Posterior cingulate gyrus (tissue), 11 donors: ENCODE measurements at regions not wholly inside any gene's neighbourhood (a gene's known extent, or its start where the extent isn't known, plus 50 kb on each side); places are given as distances from the start of the nearest gene placed in this dataset.
"Not testable (repeated sequence)": the region's sequence is repeated elsewhere in the genome, so short reads cannot be mapped to it uniquely, and the experiment has no call there.

Experiments
- DNase-seq, 10 donors: peaks; one replicate each; pipeline versions ENCODE4 v3.0.0 to v3.0.0-alpha.2; 2020 to 2021; ENCODE audit warnings: mixed read lengths in 3 of 10
- intact Hi-C: fragments of 100-400 bp; cut with DNase I; formaldehyde crosslinking; loops from one replicate; pipeline ENCODE4 v1.15.1; 2023

DNA sequence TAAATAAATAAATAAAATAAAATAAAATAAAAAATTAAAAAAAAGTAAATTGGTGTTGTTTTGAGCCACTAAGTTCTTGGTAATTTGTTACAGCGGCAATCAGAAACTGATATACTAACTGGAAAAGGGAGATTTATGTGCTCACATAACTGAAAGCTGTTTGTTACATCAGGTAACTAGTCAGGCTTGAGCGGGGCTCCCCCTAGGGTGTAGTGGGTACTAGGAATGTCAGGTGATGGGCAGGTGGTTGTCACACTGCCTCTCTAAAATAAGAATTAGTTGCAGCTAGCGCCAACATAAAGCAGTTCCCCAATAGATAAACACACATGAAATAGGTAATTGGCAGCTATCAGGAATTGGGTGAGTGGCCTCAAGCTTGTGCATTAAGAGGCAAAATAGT is 1336.9 kb downstream of the XPNPEP1 start:
- DNase-seq = no peak
- intact Hi-C loops = no loop called here

DNA sequence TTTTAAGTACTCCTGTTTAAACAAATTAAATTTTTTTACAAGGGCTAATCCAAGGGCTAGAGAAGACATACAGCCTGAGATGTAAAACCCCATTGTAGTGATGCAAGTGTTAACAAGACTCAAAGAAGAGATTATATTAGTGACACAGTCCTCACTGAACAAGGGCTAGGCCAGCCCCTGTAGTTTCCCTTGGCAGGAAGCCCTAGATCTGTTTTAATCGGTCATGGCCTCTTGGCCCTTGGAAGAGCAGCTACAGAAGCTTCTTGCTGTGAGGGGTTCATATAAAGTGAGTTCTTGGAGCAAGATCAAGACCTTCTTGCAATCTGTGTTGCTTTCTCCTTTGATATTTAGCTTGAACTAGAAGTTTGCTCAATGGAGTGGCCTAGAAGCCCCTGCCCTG is 1339.4 kb downstream of the XPNPEP1 start:
- intact Hi-C loops = no loop called here
- DNase-seq = no peak

DNA sequence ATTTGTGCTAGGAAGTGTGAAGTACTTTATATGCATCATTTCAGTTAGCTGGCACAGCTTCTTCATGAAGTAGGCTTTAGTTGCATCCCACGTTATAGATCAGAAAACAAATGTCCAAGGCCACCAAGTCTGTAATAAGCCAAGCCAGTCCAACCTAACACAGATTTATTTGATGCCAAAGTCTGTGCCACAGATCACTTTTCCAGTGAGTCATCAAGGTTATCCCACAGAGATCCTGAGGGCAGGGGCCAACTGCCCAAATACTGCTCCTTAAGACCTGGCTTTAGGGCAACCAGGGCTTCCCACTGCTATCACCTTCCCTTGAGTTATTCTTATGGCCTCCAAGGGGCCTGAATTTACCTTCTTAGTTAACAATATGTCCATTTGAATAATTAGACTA is 1340.4 kb downstream of the XPNPEP1 start:
- no peak for DNase-seq
- intact Hi-C loops = no loop called here

DNA sequence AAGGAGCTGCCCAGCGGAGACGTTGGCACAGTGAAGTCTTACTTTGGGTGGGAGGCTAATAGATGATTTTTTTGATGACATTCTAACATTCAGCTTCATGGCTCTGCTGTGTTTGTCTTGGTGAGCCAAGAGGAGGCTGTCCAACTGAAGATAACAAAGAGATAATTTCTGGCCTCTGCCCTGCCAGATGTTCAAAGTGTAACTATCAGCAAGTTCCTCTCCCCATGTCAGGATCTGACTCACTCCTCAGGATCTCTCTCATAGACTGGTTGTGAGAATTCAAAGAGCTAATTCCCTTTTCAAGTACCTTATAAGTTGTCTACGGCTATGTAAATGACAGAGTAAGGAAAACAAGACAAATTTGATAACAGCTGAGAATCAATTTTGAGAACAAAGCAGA is 1340.9 kb downstream of the XPNPEP1 start:
- intact Hi-C loops = no loop called here
- DNase-seq = no peak

DNA sequence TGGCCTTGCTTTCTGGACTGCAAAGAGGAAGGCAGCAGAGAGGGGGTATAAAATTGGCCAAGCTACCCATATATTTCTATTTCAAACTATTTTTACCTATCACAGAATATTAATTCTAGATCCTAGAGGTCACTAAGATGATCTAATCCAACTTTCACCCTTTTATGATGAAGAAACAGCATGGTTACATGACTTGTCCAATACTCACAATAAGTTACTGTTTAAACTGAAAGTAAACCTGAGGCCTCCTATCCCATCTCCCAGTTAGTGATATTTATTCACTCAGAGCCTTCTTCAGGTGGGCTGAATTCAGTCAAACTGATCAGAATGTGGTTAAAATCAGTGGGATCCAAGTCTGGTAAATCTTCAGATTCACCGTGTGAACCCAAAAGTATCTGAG is 1345.1 kb downstream of the XPNPEP1 start:
- no peak for DNase-seq
- intact Hi-C loops = no loop called here

DNA sequence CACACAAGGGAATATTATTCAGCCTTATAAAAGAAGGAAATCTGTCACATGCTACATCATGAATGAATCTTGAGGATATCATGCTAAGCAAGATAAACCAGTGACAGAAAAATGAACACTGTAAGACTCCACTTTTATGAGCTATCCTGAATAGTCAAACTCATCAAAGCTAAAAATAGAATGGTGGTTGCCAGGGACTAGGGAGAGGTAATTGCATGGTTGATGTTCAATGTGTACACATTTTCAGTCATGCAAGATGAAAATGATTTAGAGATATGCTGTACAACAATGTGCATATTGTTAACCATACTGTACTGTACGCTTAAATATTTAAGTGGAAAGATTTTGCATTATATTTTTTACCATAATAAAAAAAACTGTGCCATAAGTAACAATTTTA is 1349.1 kb downstream of the XPNPEP1 start:
- intact Hi-C loops = no loop called here
- no peak for DNase-seq

DNA sequence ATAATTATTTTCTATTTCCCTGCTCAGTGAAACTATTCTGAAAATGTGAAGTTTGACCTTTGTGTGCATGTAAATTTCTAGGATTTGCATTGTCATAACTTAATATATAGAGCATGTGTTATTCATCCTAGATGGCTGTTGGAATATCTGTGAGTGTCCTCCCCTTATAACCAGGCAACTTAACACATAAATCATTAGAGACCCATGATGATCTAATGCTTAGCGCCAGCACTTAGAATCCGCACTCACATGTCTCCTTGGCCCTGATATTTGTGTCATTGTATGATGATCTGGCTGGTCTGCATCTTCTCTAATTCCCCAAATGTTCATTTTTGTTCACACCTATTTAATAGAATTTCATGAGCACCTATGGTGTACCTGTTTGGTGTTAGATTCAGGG is 1354.5 kb downstream of the XPNPEP1 start:
- intact Hi-C loops = no loop called here
- DNase-seq = no peak

DNA sequence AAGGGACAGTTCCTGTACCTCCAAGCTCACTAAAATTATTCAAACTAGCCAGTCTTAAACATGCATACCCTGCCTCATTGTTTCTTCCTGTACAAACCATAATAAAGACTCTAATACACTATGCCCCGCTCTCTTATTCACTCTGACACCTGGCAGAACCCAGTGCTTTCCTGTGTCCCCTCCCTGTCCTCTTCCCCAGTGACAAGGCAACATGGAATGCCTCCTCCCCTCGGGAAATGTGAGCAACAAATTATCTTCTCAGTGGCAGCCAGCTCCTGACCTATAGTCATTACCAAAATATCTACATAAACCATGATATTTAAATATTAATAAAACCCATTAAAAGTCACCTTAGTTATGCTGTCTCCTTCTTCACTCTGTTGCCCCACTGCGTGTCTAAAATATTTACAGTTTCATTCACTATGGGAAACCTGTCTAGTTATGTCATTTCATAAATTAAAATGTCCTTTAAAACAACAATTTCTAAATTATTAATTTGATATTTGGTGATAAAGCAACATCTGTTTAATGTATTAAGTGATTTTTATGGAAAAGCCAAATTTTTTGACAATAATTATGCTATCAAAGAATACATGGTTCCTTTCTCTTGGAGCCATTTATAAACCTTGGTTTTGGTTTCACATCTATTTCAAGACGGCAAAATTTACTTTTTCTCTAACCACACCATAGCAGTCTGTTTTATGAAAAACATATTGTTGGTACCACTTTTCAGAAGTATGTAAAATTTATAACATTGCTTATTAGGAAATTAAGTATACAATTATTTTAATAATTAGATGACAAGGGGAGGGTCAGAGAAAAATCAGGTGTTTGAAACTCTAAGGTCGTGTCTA is 1355.2 kb downstream of the XPNPEP1 start:
- DNase-seq = no peak
- intact Hi-C loops = no loop called here

DNA sequence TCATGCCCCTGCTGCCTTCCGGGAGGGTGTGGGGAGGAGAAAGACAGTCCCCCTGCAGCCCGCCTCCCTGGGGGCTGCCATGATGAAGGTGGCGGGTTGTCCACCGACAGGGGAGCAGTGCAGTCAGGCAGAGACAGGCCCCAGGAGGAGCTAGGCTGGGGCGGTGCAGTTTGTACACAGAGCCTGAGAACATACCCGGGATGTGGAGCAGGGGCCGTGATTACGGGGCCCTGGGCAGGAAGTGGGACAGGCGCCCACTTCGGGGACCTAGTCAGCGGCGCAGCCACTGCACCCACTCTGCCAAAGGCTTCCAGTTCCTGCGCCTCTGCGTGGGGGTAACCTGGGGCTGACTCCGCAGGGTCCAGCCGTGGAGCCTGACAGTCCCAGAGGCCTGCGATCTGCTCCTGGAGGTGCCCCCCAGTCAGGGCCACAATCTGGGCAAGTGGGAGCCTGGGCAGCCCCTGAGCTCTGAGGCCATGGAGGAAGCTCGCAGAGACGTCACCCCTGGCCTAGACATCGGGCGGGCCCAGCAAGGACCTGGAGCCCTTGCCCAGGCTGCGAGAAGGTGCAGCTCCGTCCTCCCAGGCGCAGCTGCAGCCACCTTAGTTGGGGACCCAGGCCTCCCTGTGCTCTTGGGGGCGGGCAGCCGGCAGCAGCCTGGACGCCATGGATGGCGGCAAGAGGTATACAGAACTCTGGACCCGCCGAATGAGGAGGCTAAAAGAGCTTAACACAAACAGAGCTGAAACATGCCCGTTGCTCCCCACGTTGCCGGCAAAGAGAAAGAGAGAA is 1356.8 kb downstream of the XPNPEP1 start:
- peak in 1 of 10 donors; percentile 73 for DNase-seq
- intact Hi-C loops = no loop called here

DNA sequence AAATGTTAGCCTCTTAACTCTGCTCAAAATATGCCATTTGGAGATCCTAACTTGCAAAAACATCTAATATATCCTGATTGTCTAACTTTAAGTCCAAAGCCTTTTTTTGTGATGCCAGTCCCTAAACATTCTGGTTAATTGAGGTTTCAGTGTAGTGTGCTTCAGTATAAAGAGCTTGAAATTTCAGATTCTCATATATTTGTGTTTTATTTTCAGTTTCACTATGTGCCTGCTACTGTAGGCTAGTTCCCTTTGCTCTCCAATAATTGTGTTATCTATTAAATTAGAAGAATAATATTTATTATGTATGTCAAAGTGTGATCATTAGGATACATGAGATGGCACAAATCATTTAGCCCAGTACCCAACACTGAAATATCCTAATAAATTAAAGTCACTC is 1361.2 kb downstream of the XPNPEP1 start:
- DNase-seq = no peak
- intact Hi-C loops = no loop called here

DNA sequence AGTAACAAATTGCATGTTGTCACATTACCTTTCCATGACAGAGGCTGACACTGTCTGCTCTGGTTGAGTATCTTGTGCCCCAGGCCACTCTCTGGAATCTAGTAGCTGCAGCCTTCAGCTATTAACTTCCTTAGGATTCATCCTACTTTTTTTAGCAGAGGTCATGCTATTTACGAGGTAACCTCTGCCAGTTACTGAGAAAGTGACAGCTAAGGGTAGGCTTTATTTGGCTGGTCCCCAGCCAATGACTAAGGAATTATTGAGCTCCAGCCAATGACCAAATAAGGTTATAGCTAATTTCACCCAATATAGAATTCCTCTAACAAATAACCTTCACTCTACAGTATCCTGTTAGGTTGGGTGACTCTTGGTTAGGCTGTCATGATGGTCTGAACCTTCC is 1361.7 kb downstream of the XPNPEP1 start:
- intact Hi-C loops = no loop called here
- DNase-seq = no peak

DNA sequence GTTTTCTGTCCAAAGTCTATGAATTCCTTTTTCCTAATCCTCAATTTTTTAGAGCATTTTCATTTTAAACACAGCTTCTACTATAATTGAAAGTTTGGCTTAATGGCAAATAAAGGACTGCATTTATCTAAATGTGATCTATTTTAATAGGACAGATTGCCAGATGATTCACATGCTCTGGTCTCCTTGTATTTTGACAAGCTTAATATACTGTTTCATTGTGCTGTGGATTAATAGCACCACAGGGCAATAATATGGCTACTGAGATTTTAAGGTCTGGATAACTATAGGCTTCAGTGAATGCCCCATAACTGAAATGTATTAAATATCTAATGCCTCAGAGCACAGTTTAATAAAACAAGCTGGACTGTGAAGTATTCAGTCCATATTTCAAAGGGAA is 1362.8 kb downstream of the XPNPEP1 start:
- no peak for DNase-seq
- intact Hi-C loops = no loop called here

DNA sequence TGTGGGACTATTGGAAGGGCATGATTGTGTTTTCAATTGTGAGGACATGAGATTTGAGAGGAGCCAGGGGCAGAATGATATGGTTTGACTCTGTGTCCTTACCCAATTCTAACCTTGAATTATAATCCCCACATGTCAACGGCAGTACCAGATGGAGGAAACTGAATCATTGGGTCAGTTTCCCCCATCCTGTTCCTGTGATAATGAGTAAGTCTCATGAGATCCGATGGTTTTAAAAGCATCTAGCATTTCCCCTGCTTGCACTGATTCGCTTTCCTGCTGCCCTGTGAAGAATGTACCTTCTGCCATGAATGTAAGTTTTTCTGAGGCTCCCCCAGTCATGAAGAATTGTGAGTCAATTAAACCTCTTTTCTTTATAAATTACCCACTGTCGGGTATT is 1367.1 kb downstream of the XPNPEP1 start:
- intact Hi-C loops = no loop called here
- DNase-seq = no peak

DNA sequence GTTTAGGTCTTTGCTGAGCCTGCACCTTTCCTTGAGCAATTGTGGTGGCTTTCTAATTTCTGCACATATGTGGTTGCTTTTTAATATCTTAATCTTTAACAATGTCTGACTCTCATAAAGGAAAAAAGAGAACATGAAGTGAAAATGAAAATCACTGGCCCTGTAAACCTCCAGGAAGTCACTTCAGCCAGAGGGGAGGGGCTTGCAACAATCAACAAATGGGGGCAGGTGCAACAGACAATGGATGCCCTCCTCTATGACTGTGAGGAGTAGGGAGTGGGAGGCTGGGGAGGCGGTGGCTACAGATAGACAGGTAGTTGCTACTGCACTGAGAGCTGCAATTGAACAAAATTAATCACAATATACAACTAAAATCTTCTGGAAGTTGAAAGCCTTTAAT is 1377.4 kb downstream of the XPNPEP1 start:
- DNase-seq = no peak
- intact Hi-C loops = no loop called here

DNA sequence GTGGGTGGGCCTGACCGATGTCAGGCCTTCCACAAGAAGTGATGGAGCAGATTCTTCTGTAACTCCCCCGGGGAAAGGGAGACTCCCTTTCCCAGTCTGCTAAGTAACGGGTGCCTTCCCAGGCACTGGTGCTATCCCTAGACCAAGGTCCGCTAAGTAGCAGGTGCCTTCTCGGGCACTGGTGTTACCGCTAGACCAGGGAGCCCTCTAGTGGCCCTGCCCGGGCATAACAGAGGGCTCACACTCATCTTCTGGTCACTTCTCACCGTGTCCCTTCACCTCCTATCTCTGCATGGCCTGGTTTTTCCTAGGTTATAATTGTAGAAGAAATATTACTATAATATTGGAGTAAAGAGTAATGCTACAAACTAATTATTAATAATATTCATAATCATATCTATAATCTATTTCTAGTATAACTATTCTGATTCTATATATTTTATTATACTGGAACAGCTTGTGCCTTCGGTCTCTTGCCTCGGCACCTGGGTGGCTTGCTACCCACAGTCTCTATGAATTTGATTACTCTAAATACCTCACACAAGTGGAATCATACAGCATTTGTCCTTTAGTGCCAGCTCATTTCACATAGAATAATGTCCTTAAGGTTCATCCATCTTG is 1378.7 kb downstream of the XPNPEP1 start:
- intact Hi-C loops = no loop called here
- DNase-seq = peak; percentile 35 to 95 (median 63)

DNA sequence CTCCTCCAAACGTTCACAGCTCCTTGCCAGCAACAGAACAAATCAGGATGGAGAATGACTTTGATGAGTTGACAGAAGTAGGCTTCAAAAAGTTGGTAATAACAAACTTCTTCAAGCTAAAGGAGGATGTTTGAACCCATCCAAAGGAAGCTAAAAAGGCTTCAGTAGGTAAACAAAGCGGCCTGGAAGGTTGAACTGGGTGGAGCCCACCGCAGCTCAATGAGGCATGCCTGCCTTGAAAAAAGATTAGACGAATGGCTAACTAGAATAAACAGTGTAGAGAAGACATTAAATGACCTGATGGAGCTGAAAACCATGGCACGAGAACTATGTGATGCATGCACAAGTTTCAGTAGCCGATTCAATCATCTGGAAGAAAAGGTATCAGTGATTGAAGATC is 1369.0 kb upstream of the SORCS1 start:
- intact Hi-C loops = not testable (repeated sequence)

DNA sequence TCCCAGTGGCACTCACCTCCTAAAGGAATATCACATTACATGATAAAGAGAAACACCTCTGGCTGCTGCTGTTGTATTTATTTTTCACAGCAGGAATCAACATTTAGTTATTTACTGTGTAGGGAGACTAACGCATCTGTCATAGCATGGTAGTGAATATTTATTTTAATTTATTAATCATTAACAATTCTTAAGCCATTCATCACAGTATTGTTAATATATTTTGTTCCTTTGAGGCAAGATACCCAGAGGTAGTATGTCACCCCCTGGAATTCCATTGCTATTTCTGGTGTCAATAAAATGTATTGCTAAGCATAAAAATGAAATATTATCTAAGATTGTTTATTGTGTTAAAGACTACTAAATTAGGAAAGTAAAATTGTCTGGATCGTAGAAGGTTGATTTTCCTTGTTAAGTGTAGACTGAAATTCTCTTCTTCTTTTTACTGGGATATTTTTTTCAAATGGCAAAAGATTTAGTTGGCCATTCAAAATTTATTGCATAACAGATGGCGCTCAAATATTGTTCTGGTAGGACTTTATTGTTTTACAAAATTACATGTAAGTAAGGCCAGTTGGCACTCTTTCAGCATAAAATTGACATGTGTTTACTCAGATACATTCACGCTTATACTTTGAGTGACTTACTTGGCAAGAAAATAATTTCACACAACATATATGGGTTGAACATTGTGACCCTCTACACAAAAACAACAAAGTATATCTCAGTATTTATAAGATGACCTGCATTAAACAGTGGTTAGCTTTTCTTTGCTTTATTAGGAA is 1358.7 kb upstream of the SORCS1 start:
- no peak for DNase-seq
- intact Hi-C loops = no loop called here

More for the DNA sequence above, 1369.0 kb upstream of the SORCS1 start:
- DNase-seq = not testable (repeated sequence)

DNA sequence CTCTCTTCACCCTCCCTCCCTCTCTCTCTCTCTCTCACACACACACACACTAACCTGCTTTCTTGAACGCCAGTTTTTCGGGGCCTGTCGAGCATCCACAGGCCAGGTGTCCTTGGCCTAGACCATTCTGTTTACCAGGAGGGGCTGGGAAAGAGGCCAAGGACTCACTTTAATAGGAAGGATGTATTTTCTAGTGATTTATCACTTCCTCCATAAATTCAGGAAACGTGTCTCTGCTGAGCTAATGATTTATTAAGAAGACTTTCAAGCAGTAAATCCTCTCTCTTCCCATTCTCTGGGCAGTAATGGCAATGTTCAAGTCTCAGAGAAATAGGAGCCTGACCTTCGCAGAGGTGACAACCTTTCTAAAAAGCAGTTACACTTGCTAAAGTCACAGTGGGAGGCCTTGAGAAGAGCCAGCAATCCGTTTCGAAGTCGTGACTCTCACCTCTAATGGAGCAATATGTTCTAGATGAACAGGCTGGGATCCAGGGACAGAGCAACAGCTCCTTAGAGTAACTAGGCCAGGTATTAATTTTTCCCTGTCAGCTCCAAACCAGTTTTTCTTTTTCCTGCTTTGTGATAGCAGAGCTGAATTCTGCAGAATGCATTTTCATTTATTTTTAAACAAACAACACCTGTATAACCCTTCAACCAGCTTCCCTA is 1357.5 kb upstream of the SORCS1 start:
- intact Hi-C loops = no loop called here
- DNase-seq = no peak

DNA sequence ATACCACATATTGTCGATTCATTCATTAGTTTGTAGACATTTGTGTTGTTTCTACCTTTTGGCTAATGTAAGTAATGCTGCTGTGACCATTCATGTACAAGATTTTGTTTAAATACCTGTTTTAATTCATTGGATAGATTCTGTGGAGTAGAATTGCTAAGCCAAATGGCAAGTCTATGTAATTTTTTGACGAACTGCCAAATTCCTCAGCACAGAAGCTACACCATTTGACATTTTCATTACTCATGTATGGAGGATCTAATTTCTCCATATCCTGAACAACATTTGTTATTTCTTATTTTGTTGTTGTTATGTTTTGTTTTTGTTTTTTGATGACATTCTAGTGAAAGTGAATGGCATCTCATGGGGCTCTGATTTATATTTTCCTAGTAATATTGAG is 1351.3 kb upstream of the SORCS1 start:
- intact Hi-C loops = no loop called here
- no peak for DNase-seq

DNA sequence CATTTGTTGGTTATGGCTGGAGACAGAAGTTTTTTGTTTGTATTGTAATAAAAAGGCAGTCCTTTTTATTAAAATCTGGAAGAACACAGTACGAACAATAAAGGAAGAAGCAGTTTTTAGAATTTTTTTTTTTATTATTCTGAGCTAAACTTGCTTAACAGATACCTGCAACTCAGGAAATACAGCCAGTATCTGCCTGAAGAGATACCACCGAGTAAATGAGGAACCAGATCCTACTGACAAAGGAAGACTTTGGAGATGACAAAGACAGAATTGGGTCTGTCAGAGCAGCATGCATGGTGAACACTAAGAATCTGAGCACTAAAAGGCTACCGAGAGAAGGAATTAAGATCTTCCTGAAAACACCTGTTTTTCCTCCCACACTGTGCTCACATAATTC is 1335.9 kb upstream of the SORCS1 start:
- no peak for DNase-seq
- intact Hi-C loops = no loop called here
